Pons (tissue), 1 donor: ENCODE measurements at regions not wholly inside any gene's neighbourhood (a gene's known extent, or its start where the extent isn't known, plus 50 kb on each side); places are given as distances from the start of the nearest gene placed in this dataset.

Experiments
- DNase-seq: peaks from one replicate; pipeline ENCODE4 v3.0.0-alpha.2; 2016; ENCODE audit warnings: low spot score

DNA sequence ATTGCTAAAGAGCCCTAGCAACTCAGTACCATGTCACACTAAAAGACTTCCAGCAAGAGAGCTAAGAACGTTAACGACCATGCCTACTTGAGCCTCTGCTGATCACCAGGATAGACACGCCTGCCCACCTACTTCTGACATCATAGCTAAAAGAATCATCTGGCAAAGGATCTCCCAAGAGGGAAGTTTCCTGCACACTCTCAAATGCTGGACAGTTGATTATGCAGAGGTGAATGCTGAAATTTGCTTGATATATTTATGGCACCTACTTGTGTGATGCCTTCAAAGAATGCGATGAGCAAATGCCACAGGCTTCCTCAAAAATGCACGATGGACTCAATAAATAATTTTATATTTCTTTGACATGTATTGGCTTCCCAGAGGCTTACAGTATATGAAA lies 113.6 kb downstream of the GALC start:
- DNase-seq = no peak

- DNase-seq = no peak
Measured at GRCh38 chr14:87878959-87879358, 114.0 kb downstream of the GALC start.

GRCh38 chr14:87877877-87878276 lies 115.1 kb downstream of the GALC start:
- no peak for DNase-seq

- DNase-seq = no peak
Measured at GRCh38 chr14:87874676-87875075, 118.3 kb downstream of the GALC start.

GRCh38 chr14:87873741-87874140 lies 119.2 kb downstream of the GALC start:
- no peak for DNase-seq

DNA sequence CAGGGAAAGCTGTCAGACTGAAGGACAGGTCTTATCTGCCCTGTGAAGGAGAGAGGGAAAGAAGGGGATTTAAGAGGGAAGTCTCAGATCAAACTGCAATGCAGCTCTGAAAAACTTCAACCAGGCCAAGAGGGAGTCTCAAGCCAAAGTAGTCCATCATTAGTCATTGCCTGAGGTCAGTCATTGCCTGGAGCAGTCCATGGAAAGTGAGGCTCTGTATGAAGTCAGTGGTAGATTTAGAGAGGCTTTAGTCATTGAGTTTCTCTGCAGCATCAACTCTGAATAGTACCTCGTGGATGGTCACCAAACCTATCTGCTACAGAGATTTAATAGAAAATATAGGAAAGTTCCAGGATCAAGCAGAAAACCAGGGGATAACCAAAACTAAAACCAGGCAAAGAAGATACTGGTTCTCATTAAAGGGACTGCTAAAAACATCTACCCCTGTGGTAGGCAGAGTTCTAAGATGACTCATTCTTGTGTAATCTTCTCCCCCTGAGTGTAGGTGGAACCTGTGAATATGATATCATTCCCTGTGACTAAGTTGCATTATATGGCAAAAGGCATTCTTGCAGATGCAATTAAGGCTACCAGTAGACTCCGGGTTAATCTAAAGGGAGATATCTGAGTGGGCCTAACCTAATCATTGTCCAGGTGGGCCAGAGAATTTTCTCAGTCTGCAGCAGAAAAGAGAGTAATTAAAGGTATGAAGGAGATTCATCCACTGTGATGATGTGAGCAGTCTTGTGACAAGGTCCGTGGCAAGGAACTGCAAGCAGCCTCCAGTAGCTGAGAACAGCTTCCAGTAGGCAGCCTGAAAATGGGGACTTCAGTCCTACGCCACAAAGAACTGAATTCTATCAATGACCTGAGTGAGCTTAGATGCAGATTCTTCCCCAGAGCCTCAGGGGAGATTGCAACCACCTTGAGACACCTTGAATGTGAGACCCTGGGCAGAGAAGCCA lies 123.1 kb downstream of the GALC start:
- DNase-seq = no peak

GRCh38 chr14:87868920-87869319 lies 124.1 kb downstream of the GALC start:
- DNase-seq = no peak

DNA sequence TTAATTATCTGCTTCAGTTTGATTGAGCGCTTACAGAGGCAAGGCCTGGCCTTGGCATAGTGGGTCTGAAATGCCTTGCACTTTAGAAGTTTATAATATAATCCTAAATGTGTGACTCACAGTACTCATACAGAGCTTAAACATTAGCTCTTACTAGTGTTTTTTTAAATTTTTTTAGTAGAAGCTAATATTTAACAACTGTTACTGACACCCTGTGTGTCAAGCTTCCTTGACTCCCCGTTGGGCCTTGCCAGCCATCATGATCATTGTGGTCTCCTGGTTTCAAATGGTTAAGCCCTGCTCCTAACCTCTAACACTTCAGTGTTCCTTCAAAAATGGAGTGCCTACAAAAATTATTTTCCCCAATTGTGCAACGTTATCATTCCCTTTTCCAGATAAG lies 126.9 kb downstream of the GALC start:
- DNase-seq = no peak

DNA sequence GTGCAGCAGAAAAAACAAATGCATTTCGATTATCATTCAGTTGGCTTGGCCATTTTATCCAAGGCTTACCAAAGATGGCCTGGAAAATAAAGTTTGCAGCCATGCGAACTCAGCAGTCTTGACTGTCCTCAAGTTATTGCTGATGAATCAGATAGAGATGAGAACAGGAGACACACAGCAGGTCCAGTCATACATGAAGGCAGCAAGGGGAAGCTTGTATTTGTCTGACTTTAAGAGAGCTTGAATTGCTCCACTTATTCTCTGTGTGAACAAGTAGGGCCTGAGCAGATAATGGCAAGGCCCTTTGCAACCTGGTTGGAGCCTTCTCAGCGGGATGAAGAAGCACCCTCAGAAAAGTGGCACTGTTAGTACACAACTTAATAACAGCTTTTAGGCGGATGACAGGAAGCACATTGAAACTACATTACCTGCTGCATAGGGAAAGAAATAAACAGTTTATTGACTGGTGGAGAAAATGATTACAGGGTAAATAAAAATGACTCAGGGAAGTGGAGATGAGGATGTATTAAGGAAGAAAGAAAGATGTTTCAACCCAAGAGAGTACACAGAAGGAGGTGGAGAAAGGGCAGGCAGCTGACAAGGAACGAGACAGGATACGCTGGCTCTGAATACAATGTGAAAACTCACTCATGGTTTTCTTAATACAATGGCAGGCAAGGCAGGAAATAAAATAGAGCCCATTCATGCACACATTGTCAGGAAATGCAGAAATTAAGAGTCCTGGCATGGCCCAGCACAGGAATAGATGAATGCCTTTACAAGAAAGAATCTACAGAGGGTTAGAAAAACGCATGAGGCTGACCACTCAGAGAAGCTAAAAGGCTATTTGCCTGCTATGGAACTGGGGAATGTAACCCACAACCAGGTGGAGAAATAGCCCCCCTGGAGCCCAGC lies 128.4 kb downstream of the GALC start:
- no peak for DNase-seq

DNA sequence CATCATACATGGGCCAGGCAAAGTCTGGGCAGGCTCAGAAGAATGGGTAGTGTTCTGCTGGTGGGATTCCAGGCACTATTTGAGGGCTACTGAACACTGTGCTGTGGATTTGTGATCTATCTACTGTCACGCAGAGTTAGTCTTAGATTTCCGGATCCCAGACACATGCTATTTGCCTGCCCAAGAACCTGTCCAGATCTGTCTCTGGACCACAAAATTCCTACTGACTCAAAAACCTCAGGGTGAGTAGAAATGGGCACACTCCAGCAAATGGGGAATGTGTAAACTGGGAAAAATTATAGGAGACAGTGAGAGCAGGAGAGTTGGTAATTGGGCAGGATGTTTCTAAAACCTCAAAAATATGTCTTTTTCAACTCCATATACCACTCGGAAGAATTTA lies 129.9 kb downstream of the GALC start:
- no peak for DNase-seq

DNA sequence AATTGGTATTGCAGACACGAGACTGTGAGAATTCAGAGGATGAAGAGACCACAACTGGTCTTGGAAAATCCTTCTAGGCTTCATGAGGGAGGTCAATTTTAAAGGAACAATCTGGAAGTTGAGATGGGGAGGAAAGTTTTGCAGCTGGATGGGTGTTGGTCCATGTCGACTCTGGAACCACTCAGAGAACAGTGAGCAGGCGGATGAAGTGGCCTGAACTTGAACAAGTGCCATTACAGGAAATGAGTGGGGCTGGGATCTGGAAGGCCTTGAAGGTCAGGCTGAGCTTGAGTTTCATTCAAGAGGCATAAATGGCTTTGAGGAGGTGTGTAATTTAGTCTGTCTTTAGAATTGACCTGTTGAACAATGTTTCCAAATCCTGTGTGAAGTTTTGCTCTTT lies 140.9 kb downstream of the GALC start:
- DNase-seq = no peak

DNA sequence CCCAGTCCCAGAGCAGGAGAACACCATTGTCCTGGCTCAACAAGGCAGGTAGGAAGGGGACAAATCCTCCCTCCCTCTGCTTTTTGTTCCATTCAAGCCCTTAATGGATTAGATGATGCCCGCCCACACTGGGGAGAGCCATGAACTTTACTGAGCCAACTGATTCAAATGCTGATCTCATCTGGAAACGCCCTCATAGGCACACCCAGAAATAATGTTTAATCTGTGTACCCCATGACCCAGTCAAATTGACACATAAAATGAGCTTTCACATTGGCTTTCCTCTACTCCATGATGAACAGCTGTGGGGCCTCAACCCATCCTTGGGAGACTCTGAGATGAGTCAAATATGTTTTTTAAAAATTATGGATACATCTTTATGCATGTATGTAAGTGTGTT lies 141.8 kb downstream of the GALC start:
- DNase-seq = no peak

DNA sequence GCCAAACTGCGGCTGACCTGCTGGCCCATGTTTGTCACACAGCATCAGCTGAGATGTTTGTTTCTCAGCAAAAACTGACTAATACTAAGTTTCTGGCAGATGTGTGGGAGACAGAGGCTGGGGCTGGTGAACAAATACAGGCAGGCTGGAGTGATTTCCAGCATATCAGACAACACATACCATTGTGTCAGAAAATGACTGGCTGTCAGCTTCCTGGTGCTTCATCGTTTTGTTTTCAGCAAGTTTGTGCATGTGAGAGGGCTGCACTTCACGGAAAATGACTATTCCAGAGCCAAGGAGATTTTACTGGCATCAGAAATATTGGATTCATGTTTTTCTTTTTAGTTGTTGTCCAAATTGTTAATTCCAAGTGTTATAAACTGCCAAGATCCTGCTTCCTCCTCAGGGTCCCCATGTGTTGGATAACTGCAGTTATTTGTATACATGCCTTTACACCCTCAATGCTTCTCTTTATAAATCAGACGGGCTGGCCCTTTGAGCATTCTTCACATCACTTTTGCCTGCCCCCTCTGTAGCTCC lies 145.7 kb downstream of the GALC start:
- DNase-seq = no peak

DNA sequence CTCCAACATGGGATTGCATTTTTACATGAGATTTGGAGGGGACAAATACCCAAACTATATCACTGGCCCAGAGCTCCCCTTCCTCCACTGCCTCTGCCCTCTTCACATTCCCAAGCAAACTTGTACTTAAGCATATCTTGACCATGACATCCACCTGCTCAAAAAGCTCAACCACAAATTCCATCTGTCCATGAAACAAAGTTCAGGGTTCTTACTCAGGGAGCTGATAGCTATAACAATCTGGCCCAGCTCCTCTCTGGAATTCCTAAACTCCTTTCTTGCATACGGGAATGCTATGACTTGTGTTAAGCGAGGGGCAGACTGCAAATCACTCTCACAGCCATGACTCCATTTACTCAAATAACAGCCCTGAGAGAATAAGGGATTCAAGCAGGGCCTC lies 152.1 kb downstream of the GALC start:
- no peak for DNase-seq

- DNase-seq = no peak
Measured at GRCh38 chr14:87838931-87839330, 154.1 kb downstream of the GALC start.

- DNase-seq = no peak
Measured at GRCh38 chr14:87837296-87837695, 155.7 kb downstream of the GALC start.

DNA sequence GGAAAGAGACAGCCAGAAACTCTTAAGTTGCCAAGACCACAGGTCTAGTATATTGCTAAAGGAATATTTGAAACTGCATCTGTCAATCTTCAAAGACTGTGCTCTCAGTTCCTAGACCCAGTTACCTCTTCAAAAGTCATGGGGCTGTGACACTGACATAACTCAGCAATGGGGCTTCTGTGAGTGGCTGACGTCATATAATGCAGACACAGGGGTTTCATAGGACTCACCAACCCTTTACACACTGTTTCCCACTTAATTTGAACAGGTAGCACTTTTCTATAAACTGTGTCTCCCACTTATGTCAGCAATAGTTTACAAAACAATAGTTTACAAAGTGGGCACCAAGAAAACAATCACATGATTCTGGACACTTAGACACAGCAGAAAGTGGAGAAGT lies 158.4 kb downstream of the GALC start:
- no peak for DNase-seq

- no peak for DNase-seq
Measured at GRCh38 chr14:87833026-87833425, 160.0 kb downstream of the GALC start.

DNA sequence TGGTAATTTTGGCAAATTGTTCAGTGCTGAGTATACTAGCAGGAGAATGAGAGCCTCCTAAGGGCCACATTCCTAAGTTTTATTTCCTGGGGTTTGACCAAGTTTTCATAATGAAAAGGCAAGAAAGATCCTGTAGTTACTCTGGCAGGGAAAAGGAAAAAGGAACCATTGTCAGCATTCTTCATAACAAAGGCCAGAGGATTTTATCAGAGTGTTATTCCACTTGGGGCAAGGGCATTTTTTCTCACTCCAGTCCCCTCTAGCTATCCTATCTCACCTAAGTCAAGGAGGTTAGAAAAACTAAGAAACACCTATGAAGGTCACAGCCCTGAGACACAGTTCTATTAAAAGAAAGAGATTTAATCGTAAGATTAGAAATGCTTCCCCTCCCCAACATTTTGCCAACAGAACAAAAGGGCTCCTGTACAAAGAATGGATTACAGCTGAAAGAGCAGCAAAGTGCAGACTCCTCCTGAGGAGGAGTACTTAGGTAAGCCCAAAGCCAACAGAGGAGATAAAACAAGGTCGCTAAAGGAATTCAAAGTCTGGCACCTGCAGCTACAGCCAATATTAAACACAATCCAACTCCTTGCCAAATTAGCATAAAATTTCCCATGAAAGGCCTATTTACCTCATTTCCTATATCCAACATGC lies 162.4 kb downstream of the GALC start:
- no peak for DNase-seq

DNA sequence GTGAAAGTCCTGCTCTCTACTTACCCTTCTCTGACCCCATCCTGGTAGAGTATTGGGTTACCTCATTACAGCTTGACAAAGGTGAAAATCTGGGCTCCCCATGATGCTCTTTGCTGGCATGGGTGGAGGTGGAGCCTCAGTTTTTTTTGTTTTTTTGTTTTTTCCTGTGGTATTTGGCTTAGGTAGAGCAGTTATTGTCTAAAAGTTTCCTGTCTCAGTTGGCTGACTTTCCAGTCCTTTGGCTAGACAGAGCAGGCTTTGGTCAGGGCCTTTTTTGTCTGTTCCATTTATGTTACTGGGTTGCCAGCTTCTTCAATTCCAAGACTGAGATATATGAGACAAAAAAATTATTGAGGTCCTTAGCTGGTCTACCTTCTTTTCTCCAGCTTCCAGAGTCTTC lies 163.4 kb downstream of the GALC start:
- no peak for DNase-seq

DNA sequence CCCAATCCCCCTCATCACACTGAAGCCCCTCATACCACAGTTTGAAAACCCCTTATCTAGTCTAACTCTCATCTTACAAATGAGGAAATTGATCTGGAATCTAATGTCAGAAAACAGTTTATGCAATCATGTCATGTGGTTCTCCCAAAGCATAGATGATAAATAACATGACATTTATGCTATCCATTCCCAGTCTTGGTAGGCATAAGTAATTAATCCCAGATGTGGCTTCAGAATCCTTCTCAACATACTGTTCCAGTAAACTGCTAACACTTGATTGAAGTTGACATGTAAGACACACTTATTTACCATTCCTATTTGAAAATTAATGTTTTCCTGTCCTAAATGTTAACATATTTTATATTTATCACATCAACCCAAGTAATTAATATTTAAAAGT lies 168.7 kb downstream of the GALC start:
- DNase-seq = no peak

DNA sequence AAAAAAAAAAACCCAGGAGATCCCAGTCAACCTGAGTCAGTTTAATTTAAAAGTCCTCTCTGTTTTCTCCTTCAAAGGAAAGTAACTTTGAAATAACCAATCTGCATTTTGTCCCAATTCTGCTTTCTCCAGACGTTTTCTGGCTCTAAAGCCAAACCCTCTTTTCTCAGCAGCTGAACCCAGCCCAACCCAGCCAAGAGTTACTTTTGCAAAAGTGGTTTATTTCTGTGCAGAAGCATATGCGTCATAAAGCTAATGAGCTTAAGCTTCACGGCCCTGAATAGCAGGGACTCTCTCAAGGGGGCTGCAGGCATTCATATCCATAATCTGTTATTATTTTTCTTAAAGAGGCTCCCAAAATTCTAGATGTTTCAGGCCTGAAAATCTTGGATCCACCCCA lies 176.6 kb downstream of the GALC start:
- DNase-seq = no peak
